ENCODE measurements at regions not wholly inside any gene's neighbourhood (a gene's known extent, or its start where the extent isn't known, plus 50 kb on each side); places are given as distances from the start of the nearest gene placed in this dataset.

GRCh38 chr16:5321930-5322329 lies 224.3 kb upstream of the EEF2KMT start:
- intact Hi-C loops (cut with DNase I): no loop called here
- Histone ChIP-seq H3K4me3 (no peak overlapping the region), H3K36me3 (no peaks in the 10 kb centered on the region), H3K27me3 (replicated peaks; ENCODE audit: insufficient read depth) (no peaks in the 10 kb centered on the region), H3K4me1 (replicated peaks) (no peaks in the 10 kb centered on the region), H3K9me3 (no peaks in the 10 kb centered on the region), H3K27ac (no peak overlapping the region)
- no peak for DNase-seq (ENCODE audit: low spot score)
- WGBS: 76% methylated on average over 4 of the region's 4 CpGs
- TF ChIP-seq POLR2A (IDR thresholded peaks at IDR 0.05) (no peak), CTCF (IDR thresholded peaks at IDR 0.05) (no peak), POLR2AphosphoS5 (IDR thresholded peaks at IDR 0.05) (no peak)

GRCh38 chr16:5319799-5320198 lies 222.2 kb upstream of the EEF2KMT start:
- TF ChIP-seq CTCF (IDR thresholded peaks at IDR 0.05) (no peak), POLR2AphosphoS5 (IDR thresholded peaks at IDR 0.05) (no peak), POLR2A (IDR thresholded peaks at IDR 0.05) (no peak)
- Histone ChIP-seq H3K4me1 (replicated peaks) (no peaks in the 10 kb centered on the region), H3K9me3 (no peaks in the 10 kb centered on the region), H3K27ac (no peak overlapping the region), H3K36me3 (no peaks in the 10 kb centered on the region), H3K27me3 (replicated peaks; ENCODE audit: insufficient read depth) (no peaks in the 10 kb centered on the region), H3K4me3 (no peak overlapping the region)
- WGBS: 98% methylated on average over 2 of the region's 2 CpGs
- intact Hi-C loops (cut with DNase I): no loop called here
- no peak for DNase-seq (ENCODE audit: low spot score)

- H3K4me1 ChIP-seq (replicated peaks): no peaks in the 10 kb centered on the region
- WGBS: 76% methylated on average over 5 of the region's 5 CpGs
- no peak for DNase-seq (ENCODE audit: low spot score)
- H3K9me3 ChIP-seq: no peaks in the 10 kb centered on the region
- no peak overlapping the region for H3K27ac ChIP-seq
- no peak for TF ChIP-seq POLR2A (IDR thresholded peaks at IDR 0.05)
- no peak for TF ChIP-seq POLR2AphosphoS5 (IDR thresholded peaks at IDR 0.05)
- TF ChIP-seq CTCF (IDR thresholded peaks at IDR 0.05): no peak
- no peaks in the 10 kb centered on the region for H3K27me3 ChIP-seq (replicated peaks; ENCODE audit: insufficient read depth)
- H3K4me3 ChIP-seq: no peak overlapping the region
- intact Hi-C loops (cut with DNase I): no loop called here
- H3K36me3 ChIP-seq: no peaks in the 10 kb centered on the region
Measured at GRCh38 chr16:5315914-5316313, 218.3 kb upstream of the EEF2KMT start.

- Histone ChIP-seq H3K27me3 (replicated peaks; ENCODE audit: insufficient read depth) (no peaks in the 10 kb centered on the region), H3K9me3 (no peaks in the 10 kb centered on the region), H3K36me3 (no peaks in the 10 kb centered on the region), H3K4me3 (no peak overlapping the region), H3K27ac (no peak overlapping the region), H3K4me1 (replicated peaks) (no peaks in the 10 kb centered on the region)
- intact Hi-C loops (cut with DNase I): no loop called here
- DNase-seq (ENCODE audit: low spot score): no peak
- TF ChIP-seq POLR2AphosphoS5 (IDR thresholded peaks at IDR 0.05) (no peak), POLR2A (IDR thresholded peaks at IDR 0.05) (no peak), CTCF (IDR thresholded peaks at IDR 0.05) (no peak)
- WGBS: 77% methylated on average over 4 of the region's 4 CpGs
Measured at GRCh38 chr16:5314377-5314776, 216.8 kb upstream of the EEF2KMT start.

- no peaks in the 10 kb centered on the region for H3K27me3 ChIP-seq (replicated peaks; ENCODE audit: insufficient read depth)
- TF ChIP-seq POLR2A (IDR thresholded peaks at IDR 0.05): no peak
- no peak for TF ChIP-seq POLR2AphosphoS5 (IDR thresholded peaks at IDR 0.05)
- TF ChIP-seq CTCF (IDR thresholded peaks at IDR 0.05): no peak
- WGBS: 44% methylated on average over 4 of the region's 4 CpGs
- no peaks in the 10 kb centered on the region for H3K36me3 ChIP-seq
- intact Hi-C loops (cut with DNase I): no loop called here
- no peak for DNase-seq (ENCODE audit: low spot score)
- H3K9me3 ChIP-seq: no peaks in the 10 kb centered on the region
- no peak overlapping the region for H3K4me3 ChIP-seq
- no peak overlapping the region for H3K27ac ChIP-seq
- H3K4me1 ChIP-seq (replicated peaks): no peaks in the 10 kb centered on the region
Measured at GRCh38 chr16:5309946-5310611, 212.5 kb upstream of the EEF2KMT start.
